Stimulated activated CD8-positive, alpha-beta memory T cell treated with anti-CD3 and anti-CD28 coated beads, Interleukin-2, amount 100 ng/mL, for 1 hour (primary cell): ENCODE measurements at regions not wholly inside any gene's neighbourhood (a gene's known extent, or its start where the extent isn't known, plus 50 kb on each side); places are given as distances from the start of the nearest gene placed in this dataset.
"Not testable (repeated sequence)": the region's sequence is repeated elsewhere in the genome, so short reads cannot be mapped to it uniquely, and the experiment has no call there.

ENCODE experiments used
- DNase-seq, 2 donors: peaks; one replicate each; pipeline ENCODE4 v3.0.0-alpha.2; 2020; ENCODE audit warnings: low read depth in 2 of 2

DNA sequence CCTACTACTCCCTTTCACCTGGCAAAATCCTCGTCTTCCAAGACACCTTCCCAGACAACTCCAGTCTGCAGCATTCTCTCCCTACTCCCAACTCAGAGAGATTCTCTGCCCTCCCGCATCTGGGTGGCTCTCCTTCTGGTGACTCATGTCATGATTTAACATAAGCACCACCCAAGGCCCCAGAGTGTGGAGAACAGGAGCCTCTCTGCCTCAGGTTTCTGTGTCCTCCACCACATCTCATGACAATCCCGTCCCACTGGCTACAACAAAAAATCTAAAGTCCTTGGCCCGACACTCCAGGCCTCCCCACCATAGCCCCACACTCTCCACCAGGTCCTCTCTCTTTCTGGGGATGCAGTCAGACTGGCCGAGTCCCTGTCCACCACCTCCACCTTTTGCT is 197.1 kb downstream of the BCL11A start:
- no peak for DNase-seq

DNA sequence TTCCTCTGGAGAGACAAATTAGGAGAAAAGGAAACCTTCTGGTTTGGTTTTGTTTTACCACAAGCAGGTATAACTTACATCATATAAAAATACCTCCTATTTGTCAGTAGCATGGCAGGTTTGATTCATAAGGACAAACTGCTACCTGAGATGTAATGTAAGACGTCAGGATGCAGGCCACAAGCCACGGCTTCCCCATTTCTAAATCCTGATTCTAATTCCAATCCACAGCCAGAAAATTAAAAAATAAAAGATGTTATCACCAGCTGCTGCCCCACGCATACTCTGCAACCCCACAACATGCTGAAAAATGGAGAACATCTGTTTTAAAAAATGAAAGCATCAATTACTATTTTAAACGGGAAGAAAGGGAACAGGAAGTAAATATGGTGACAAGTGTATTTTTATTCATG is 197.6 kb downstream of the BCL11A start:
- DNase-seq, result no peak

DNA sequence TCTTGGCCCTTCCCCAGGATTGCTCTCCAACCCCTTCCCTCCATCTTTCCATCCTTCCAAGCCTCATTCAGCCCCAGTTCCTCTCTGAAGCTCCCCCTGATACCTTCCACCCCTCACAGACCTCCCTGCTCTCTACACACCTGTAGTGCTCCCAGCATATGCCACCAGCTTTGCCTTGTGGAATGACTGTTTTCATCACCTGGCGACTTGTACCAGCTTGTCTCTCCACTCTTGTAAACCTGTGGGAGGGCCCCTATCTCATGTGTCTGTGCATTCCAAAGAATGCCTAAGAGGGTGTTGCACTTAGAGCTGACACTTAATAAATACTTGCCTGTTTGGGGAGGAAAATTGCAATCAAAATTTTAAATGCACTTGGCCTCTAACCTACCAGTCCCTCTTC is 198.7 kb downstream of the BCL11A start:
- DNase-seq, result no peak

DNA sequence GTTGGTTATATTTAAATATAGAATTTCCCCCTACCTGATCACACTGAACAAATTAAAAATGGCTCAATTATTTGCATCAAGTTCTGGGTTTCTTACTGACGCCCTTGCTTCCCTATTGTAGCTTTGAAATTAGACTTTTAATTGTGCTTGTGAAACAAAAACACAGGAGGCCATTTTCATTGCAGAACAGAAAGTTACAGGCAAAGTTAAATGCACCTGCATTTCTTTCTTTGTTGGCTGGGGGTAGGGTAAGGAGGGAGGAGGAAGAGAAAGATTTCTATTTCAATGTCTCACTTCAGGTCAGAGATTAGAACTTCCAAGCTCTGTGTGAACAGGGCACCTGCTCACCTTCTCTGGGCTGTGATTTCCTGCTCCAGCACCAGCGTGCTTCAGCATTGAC is 199.6 kb downstream of the BCL11A start:
- no peak for DNase-seq

DNA sequence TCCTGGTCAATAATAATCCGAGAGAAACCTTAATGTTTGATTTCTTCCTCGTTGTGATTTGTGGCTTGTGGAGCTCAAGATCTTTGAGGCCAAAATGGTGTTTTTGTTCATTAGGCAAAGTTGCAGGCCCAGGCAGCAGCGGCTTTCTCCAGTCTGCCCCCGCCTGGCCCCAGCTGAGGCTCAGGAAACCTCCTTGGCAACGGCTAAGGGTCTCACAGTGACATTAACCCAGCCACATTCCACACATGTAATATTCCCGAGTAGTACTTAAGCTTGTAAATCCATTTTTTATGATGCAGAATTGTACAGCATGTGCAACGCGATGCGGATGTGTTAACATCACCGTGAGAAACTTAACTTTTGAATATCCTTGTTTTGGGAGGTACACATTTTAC is 200.1 kb downstream of the BCL11A start:
- DNase-seq, result no peak

DNA sequence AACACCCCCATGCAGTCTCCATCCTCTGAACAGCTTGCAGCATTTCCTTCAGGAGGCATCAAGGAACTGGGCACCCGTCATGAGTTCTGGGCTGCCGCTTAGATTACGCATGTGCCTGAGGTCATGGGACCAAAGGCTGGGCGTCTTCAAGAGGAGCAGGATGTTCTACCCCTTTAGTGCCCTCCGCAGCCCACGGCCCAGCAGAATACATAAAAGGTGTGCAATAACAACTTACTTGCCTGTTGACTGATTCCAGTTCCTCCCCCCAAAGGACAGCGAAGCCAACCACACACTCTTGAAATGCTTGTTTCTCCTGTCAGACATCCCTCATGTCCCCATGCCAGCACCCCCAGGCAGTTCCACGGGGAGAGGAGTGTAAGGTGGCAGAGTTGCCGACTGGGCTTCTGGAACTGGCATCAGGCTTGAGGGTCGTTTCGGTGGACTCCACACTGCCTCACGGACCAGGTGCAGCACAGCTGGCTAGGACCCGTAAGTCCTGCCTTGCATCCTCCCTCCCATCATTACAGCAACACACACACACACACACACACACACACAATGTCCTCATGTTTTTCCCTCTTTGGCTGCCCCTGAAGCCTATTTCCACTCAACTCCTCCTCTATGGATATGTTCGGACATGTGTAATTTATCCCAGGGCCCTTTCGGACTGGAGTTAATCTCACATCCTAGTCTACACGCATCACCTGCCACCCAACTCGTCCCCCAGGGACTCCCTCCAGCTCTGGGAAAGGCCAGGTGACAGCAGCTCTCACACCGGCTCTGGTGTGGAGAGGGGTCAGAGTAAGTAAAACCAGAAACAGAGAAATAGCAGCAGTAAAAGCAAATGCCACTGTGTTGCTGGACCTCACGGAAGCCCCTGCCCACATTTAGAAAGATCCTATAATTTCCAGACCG is 200.7 kb downstream of the BCL11A start:
- DNase-seq, result no peak

DNA sequence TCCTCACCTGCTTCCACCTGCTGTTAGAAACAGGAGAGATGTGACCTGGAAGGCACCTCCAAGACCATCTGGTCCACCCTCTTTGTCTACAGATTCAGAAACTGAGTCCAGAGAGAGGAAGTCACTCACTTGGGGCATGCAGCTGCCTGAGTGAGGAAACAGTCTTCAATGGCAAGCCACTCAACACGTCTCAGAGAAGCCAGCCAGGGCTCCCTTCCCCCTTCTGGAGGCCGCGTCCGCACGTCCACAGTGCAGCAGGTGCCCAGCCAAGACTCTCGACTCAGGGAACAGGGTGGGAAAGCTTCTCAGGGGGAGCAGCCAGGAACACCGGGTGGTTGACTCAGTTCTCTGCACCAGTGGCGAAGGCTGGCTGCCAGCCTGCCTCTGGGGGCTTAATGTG is 201.7 kb downstream of the BCL11A start:
- no peak for DNase-seq

DNA sequence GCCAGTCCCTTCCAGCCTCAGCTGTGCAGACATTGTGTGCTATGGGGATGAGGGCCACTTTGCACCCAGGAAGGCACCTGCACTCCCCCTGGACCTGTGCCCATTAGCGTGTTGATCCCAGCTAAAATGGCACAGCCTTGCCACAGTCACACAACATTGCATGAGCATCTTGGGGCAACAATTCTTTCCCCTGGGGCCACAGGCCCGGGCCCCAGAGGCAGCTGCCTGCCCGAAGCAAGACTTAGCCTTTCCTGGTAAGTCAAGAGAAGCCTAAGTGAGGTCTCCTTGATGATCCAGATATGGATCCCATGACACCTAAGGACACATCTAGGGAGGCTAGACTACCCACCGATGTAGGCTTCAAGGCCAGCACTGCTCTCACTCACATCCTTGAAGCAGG is 202.1 kb downstream of the BCL11A start:
- DNase-seq, result no peak

DNA sequence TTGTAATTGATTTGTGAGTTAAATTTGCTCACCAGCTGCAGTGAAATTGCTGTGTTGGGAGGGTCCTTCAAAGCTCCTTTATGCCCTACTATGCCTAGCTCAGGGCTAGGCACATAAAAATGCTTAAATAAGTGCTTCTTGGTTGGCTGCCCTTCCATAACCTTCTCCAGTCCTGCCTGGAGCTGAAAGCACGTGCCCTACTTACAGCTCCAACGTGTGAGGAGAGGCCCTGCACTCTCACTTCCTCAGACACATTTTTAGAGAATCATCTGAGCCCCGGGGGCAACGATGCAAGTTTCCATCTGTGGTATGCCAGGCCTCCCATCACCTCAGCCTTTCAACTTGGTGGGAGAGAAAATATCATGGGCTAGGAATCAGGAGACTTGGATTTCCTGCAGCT is 202.7 kb downstream of the BCL11A start:
- DNase-seq, result no peak

DNA sequence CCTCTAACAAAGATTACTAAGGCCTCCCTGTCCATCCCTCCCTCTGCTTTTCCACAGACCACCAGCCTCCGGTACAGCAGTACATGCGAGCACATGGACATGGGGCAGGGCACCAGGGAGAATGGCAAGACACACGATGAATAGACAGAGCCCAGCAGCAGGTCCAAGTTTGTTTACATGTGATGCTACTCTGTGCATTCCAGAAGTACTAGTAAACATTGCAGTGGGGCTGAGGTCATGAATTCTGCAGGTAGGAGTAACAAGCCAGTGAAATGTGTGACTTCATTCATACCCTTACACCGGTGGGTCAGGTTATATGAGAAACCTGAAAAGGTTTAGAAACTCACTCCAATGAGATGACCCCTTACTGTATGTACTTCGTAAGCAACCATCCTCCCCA is 205.7 kb downstream of the BCL11A start:
- no peak for DNase-seq

DNA sequence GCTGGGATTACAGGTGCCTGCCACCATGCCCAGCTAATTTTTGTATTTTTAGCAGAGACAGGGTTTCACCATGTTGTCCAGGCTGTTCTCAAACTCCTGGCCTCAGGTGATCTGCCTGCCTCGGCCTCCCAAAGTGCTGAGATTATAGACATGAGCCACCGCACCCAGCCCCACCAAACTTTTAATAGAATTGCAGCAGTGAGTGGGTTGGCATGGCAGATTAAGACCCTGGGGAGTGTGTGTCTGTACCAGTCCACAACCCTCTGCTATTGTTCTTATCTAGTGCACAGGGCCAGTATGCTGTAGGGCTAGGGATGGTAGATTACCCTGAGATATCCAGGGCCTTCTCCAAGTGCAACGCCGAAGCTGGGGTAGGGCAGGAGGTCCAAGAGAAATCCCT is 211.0 kb downstream of the BCL11A start:
- not testable (repeated sequence) for DNase-seq

DNA sequence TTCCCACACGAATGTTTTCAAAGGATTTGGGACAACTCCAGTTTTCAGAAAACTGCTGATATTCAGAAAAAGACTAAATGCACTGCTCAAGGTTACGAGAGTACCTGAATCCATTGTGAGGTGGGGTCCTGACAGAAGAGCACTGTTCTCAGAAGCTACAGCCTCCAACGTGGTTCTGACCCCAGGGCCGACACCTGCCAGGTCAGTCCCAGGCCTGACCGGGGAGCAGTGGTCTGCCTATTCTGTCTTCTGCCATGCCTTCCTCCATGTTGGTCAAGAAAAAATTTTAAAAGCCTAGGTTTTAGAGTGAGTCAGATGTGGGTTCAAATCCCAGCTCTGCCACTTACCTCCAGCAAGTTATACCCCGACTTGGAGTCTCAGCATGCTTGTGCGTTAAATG is 212.3 kb downstream of the BCL11A start:
- DNase-seq, result no peak

DNA sequence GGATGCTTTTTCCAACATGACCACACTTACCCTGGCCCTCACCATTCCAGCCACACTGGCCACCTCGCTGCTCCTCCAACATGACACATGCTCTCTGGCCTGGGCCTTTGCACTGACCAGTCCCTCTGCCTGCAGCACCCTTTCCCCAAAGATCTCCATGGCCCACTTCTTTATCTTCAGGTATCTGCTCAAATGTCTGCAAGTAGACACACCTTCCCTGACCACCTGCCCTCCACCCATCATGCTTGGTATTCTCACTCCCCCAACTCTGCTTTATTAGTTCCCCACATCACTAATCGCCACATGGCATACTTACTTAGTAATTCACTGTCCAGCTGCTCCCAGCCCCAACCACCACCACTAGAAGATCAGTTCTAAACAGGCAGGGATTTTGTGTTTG is 214.2 kb downstream of the BCL11A start:
- DNase-seq, result no peak

DNA sequence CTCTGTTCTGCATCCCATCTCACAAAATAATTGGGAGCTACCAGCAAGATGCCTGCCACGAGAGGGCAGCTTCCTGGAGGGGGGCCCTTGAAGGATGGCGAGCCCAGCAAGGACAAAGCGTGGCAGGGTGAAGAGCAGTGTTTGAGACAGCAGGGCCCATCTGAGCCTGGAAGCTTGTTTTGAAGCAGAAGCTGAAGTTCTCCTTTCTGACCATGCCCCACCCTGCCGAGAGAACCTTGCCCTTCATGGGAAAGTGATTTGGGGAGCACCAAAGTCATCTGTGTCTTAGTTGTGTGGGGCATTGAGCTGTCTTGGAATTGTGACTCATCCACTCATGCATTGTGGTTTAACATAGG is 216.3 kb downstream of the BCL11A start:
- no peak for DNase-seq

DNA sequence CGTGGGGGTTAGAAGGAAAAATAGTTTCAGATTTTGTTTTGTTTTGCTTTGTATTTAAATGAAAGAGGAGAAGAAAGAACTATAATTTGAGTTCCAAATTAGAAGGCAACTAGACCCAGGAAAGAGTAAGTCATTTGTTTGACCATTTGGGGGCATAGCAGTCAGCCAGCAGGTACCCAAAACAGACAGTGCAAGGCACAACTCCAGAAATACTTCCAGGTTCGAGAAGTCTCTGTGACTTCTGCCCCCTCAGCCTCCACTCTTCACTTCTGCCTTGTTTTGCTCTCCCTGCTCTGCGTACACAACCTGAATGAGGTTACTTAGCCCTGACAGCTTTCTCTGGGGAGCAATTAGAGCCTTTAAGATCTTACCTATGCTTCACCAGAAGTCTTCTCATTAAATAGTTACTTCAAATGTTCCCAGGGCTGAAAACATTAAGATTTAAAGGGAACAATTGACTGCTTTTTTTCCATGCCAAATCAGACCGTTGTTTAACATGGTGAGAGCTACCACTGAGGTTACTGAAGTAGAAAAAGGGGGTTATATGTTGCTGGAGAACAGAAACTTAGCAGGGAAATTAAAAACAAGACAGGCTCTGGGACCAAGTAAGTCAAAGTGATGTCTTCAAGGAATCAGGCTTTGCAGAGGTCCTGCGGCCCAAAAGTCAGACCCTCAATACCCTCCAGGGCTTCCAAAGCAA is 216.9 kb downstream of the BCL11A start:
- DNase-seq, result no peak

DNA sequence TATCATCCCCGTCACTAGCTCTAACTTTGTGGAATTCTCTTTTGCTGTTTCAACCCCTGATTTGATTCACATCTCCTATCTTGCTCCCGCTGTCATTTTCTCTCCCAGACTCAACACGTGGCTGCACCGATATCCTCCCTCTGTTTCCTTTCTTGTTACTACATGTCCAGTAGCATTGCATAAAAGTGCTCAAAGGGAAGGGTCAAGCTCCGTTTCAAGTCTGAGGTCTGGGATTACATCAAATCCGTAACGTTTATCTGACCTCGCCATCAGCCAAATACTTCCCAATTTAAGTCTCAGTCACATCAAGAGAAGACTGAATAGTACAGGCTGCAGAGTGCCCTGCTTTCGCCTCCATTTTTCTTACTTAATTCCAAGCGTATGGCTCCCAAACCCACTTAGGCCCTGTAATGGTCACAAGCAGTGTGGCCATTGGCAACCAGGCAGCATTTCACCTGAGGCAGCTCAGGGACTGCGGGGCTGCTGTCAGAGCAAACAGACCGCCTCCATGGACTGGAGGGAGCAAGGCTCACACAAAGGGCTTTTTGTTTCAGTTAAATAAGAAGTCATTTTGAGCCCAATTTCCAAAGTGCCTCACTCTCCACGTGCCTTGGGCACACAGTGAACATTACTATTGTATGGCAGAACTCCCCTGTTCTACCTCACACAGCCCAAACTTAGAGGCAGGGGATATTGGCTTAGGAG is 217.8 kb downstream of the BCL11A start:
- DNase-seq, result no peak

DNA sequence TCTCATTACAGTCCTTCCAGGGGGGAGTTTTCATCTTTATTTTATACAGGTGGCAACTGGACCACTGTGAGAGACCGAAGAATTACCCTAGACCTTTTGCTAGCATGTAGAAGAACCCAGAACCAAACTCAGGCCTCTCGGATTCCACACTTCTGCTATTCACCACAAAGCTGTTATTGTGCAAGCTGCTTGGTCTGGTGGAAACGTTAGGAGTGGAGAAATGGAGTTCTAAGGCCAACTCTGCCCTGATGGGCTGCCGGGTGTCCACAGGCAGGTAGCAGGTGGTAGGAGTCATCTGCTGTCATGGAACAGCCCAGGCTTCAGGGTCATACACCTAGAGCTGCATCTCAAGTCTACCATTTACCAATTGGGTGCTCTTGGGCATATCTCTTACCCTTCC is 218.8 kb downstream of the BCL11A start:
- no peak for DNase-seq

DNA sequence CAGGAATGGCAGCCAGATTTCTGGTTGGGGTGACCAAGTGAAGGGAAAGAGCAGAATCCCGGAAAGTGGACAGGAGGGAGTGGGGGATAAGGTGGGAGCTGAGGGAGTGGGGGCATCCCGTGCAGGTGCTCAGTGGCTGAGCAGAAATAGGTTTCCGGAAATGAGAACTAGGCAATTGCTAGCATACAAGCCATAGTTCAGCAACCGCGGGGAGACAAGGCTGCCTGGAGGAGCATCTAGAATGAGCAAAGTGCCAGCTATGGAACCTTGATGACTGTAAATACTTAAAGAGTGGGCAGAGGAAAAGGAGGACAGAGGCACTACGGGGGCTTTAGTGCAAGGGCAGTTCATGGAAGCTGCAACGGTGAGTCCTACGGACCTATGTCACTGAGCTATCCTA is 220.2 kb downstream of the BCL11A start:
- no peak for DNase-seq

DNA sequence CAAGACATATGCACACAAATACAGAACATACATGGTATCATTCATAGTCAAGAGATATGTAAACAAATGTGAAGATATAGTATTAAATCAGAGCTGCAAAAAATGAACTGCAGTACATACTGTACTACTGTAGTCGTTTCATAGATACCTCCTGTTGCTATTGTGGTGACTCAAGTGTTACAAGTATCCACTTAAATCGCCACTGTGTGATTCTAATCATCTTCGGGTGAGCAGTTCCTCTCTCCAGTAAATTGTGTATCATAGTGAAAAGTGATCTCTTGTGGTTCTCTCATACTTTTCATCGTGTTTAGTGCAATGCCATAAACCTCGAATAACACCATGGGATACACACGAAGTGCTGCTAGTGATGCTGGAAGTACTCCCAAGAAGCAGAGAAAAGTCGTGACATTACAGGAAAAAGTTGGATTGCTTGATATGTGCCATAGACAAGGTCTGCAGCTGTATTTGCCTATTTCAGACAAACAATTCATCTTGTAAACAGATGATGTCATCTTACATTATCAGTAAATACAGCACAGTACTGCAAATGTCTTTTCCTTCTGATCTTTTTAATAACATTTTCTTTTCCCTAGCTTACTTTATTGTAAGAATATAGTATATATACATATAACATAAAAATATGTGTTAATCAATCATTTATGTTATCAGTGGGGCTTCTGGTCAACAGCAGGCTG is 222.2 kb downstream of the BCL11A start:
- DNase-seq, result no peak

DNA sequence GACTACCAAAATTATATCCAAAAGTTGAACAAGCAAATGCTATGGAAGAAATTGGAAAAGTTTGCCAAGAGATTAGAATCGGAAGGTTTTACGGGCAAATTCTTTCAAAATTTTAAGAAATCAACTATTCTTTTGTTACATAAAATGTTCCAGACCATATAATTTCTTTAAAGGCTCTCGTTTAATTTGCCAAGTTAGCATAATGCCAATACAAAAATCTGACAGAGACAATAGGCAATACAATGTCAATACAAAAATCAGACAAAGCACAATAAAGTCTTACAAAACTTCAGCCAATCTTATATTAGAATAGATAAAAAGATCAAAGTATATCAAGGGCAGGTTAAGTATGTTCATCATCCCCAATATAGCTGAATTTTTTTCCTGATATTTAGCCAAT is 224.2 kb downstream of the BCL11A start:
- DNase-seq, result no peak

DNA sequence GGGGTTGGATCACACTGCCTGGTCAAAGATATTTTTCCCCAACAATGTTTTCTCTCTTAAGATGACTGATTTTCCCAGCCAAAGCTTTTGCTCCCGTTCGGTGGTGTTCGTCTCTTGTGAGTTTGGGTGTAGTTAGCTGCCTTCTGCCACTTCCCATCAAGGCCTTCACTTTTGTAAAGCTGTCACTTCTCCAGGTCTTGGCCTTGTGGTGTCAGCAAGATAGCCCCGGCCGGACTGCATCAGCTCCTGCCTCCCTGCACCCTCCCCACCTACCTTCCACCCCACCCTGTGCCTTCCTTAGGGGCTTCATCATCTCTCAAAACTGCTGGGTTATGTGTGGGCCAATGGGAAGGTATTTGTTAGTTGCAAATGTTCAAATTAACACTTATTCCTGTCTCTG is 228.9 kb downstream of the BCL11A start:
- no peak for DNase-seq

DNA sequence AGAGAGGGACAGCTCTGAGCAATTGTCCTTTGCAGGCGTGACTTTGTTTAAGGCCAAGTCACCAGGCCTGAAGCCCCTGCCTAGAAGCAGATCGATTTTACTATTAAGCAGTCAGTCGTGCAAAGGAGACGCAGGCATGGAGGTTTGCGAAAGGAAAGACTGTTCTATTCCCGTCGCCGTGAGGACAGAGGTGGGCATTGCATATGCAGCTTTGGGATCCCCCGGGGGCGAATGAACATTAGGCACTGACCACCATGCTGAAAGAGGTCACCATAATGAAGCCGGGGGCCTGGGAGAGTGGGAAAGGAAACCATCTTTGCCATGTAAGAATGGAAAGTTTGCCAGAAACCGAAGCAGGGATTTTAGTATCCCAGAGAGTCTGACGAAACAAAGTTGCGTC is 231.6 kb downstream of the BCL11A start:
- no peak for DNase-seq
